ENCODE measurements at regions not wholly inside any gene's neighbourhood (a gene's known extent, or its start where the extent isn't known, plus 50 kb on each side); places are given as distances from the start of the nearest gene placed in this dataset.

GRCh38 chr5:50564558-50564957 lies 101.9 kb upstream of the PARP8 start:
- Histone ChIP-seq H4K8ac (ENCODE audit: extremely low read depth, insufficient read depth, low read length) (no peak overlapping the region), H2AFZ (ENCODE audit: low read length) (no peak overlapping the region), H3K9me3 (ENCODE audit: insufficient read depth in 2 of 2, low read depth in 1 of 2, low read length in 1 of 2) (no peaks in the 10 kb centered on the region), H2BK20ac (ENCODE audit: low read length) (no peak overlapping the region), H3K23me2 (ENCODE audit: low read depth, low read length) (no peaks in the 10 kb centered on the region), H3K4me1 (replicated peaks in 1 of 4; ENCODE audit: control insufficient read depth in 3 of 4, insufficient read depth in 4 of 4, low read length in 3 of 4) (no peaks in the 10 kb centered on the region), H2BK12ac (ENCODE audit: low read depth, low read length) (no peak overlapping the region), H3K9ac (replicated peaks in 1 of 4; ENCODE audit: extremely low read depth in 1 of 4, low read depth in 3 of 4, low read length in 3 of 4) (no peak overlapping the region), H3K23ac (ENCODE audit: insufficient read length) (no peak overlapping the region), H3K36me3 (ENCODE audit: control insufficient read depth in 2 of 4, insufficient read depth in 4 of 4, low read length in 3 of 4) (no peaks in the 10 kb centered on the region), H4K5ac (ENCODE audit: insufficient read length, low read depth, low read length) (no peak overlapping the region), H2BK15ac (ENCODE audit: low read length) (no peak overlapping the region), H3K27me3 (replicated peaks in 1 of 4; ENCODE audit: control insufficient read depth in 3 of 4, extremely low read depth in 1 of 4, insufficient read depth in 3 of 4, low read length in 3 of 4) (no peaks in the 10 kb centered on the region), H3K4ac (replicated peaks; ENCODE audit: insufficient read length, low read depth, low read length) (no peak overlapping the region), H4K20me1 (replicated peaks in 1 of 2; ENCODE audit: control insufficient read depth in 1 of 2, insufficient read depth in 2 of 2, low read length in 2 of 2) (no peaks in the 10 kb centered on the region), H3K4me3 (ENCODE audit: extremely low read depth in 1 of 4, insufficient read depth in 2 of 4, low read depth in 3 of 4, low read length in 4 of 4) (no peak overlapping the region), H2AK5ac (ENCODE audit: low read depth, low read length) (no peak overlapping the region), H2BK120ac (replicated peaks; ENCODE audit: low read depth, low read length) (no peak overlapping the region), H3K79me2 (ENCODE audit: control insufficient read depth in 1 of 2, insufficient read depth in 2 of 2, low read length in 2 of 2) (no peaks in the 10 kb centered on the region), H3K56ac (replicated peaks; ENCODE audit: insufficient read length, low read depth, low read length) (no peak overlapping the region), H3K27ac (ENCODE audit: low read depth, low read length) (no peak overlapping the region), H3K14ac (ENCODE audit: insufficient read length) (no peak overlapping the region), H3K79me1 (ENCODE audit: low read depth, low read length) (no peaks in the 10 kb centered on the region), H3K4me2 (ENCODE audit: insufficient read depth in 1 of 2, low read depth in 2 of 2, low read length in 2 of 2) (no peak overlapping the region), H3K18ac (ENCODE audit: extremely low read depth, low read length) (no peak overlapping the region), H2BK5ac (ENCODE audit: low read depth, low read length) (no peak overlapping the region), H4K91ac (replicated peaks; ENCODE audit: insufficient read length, low read length) (no peak overlapping the region)
- FAIRE-seq (no peak), DNase-seq (ENCODE audit: low read depth in 1 of 2, low spot score in 2 of 2) (no peak)
- POLR2A ChIA-PET (ENCODE audit: partially characterized antibody) = no interaction called here
- WGBS, 2 experiments (ENCODE audit: extremely low coverage in 1 of 2, insufficient coverage in 1 of 2, insufficient read length in 1 of 2, insufficient replicate concordance in 2 of 2, low coverage in 1 of 2, low lambda C conversion rate in 2 of 2, missing lambda C conversion rate in 1 of 2) = 84% methylated on average over 1 of the region's 1 CpG; no CpG with 5 or more reads in 1 of the 2 experiments
- CTCF ChIA-PET (ENCODE audit: partially characterized antibody) = no interaction called here
- no peak for TF ChIP-seq SRF (IDR thresholded peaks at IDR 0.05; ENCODE audit: low read depth, low read length)
- TF ChIP-seq HDAC6 (IDR thresholded peaks at IDR 0.05; ENCODE audit: low read depth, low read length) = no peak
- no peak for TF ChIP-seq HDAC2 (IDR thresholded peaks at IDR 0.05; ENCODE audit: borderline replicate concordance in 1 of 2, low read depth in 2 of 2, low read length in 2 of 2)
- TF ChIP-seq SP2 (IDR thresholded peaks at IDR 0.05; ENCODE audit: low read length) = no peak
- TF ChIP-seq EGR1 (IDR thresholded peaks at IDR 0.05; ENCODE audit: borderline replicate concordance, low read depth, low read length) = no peak
- no peak for TF ChIP-seq ATF2 (IDR thresholded peaks at IDR 0.05; ENCODE audit: low read length)
- no peak for TF ChIP-seq KDM5A (IDR thresholded peaks at IDR 0.05; ENCODE audit: low read length)
- no peak for TF ChIP-seq CHD1 (IDR thresholded peaks at IDR 0.05; ENCODE audit: low read depth, low read length)
- no peak for TF ChIP-seq ATF3 (IDR thresholded peaks at IDR 0.05; ENCODE audit: insufficient read depth, low read depth, low read length)
- TF ChIP-seq RXRA (IDR thresholded peaks at IDR 0.05; ENCODE audit: insufficient read depth, low read depth, low read length) = no peak
- no peak for TF ChIP-seq RNF2 (IDR thresholded peaks at IDR 0.05; ENCODE audit: borderline replicate concordance, low read depth, low read length, missing control alignments, poor library complexity, severe bottlenecking)
- TF ChIP-seq CTBP2 (IDR thresholded peaks at IDR 0.05; ENCODE audit: borderline replicate concordance, insufficient read depth, insufficient read length, low read length) = no peak
